ENCODE measurements at regions not wholly inside any gene's neighbourhood (a gene's known extent, or its start where the extent isn't known, plus 50 kb on each side); places are given as distances from the start of the nearest gene placed in this dataset.

DNA sequence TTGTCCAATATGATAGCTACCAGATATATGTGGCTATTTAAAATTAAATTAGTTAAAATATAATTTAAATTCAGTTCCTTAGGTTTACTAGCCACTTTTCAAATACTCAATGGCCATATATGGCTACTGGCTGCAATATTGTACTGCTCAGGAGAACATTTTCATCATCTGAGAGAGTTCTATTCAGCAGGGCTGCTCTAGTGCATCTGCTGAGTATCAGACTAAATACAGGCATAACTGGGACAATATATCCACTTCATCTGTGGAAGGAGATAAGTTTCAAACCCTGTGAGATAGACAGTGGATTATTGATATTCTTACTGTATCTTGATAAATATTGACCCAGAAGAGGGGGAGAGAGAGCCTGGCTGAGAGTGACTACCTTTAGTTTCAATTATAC is 240.1 kb upstream of the ANKRD50 start:
- TF ChIP-seq FOS (IDR thresholded peaks at IDR 0.05; ENCODE audit: borderline replicate concordance, extremely low read depth, insufficient read length): no peak
- TF ChIP-seq, protein P1, sequence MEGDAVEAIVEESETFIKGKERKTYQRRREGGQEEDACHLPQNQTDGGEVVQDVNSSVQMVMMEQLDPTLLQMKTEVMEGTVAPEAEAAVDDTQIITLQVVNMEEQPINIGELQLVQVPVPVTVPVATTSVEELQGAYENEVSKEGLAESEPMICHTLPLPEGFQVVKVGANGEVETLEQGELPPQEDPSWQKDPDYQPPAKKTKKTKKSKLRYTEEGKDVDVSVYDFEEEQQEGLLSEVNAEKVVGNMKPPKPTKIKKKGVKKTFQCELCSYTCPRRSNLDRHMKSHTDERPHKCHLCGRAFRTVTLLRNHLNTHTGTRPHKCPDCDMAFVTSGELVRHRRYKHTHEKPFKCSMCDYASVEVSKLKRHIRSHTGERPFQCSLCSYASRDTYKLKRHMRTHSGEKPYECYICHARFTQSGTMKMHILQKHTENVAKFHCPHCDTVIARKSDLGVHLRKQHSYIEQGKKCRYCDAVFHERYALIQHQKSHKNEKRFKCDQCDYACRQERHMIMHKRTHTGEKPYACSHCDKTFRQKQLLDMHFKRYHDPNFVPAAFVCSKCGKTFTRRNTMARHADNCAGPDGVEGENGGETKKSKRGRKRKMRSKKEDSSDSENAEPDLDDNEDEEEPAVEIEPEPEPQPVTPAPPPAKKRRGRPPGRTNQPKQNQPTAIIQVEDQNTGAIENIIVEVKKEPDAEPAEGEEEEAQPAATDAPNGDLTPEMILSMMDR (IDR thresholded peaks at IDR 0.05 in 2 of 3, conservative IDR thresholded peaks at IDR 0.05 in 1 of 3; ENCODE audit: control insufficient read depth in 2 of 3, extremely low read depth in 1 of 3, insufficient read depth in 1 of 3, low read depth in 3 of 3, low read length in 3 of 3): no peak

Data from GM12878 (cell line).